CD4-positive, alpha-beta T cell treated with Interleukin-1 beta for 1 hour (primary cell): ENCODE measurements at regions not wholly inside any gene's neighbourhood (a gene's known extent, or its start where the extent isn't known, plus 50 kb on each side); places are given as distances from the start of the nearest gene placed in this dataset.
"Not testable (repeated sequence)": the region's sequence is repeated elsewhere in the genome, so short reads cannot be mapped to it uniquely, and the experiment has no call there.

ENCODE experiments used
- DNase-seq, 2 donors: peaks; one replicate each; pipeline ENCODE4 v3.0.0-alpha.2; 2020 to 2022

DNA sequence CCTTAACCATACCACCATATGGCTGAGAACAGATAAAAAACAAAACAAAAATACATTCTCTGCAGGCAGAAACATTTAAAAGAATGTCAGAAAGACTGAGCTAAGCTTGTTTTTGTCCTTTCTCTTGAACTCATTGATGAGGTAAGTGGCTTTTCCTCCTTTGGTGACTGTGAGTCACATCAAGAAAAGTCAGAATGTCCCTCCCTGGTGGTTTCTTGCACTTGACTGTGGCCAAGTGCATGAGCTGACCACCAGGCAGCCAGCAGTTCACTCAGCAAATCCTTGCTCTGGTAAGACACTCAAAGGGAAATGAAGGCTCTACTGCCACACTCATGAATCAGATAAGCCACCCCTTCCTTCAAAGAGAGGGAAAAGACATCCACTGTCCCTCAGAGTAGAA, 970.9 kb downstream of the TAF11L14 start:
- no peak for DNase-seq

DNA sequence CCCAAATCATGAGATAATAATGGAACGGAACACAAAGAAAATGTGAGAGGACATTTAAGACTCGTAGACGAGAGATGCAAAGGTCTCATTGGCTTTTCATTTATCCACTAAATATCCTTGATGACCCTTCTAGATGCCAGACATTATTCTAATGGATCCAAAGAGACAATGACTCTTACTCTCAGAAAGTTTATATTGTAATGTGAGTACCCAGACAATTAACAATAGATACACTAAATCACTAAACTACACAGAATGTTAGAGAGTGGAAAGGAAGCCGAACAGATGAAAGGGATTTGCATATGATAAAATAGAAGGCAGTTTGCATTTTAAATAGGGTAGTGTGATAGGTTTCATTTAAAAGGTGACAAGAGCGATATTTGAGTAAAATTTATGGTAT, 973.3 kb downstream of the TAF11L14 start:
- no peak for DNase-seq

GRCh38 chr5:18617191-18617590, 982.9 kb downstream of the TAF11L14 start:
- not testable (repeated sequence) for DNase-seq

DNA sequence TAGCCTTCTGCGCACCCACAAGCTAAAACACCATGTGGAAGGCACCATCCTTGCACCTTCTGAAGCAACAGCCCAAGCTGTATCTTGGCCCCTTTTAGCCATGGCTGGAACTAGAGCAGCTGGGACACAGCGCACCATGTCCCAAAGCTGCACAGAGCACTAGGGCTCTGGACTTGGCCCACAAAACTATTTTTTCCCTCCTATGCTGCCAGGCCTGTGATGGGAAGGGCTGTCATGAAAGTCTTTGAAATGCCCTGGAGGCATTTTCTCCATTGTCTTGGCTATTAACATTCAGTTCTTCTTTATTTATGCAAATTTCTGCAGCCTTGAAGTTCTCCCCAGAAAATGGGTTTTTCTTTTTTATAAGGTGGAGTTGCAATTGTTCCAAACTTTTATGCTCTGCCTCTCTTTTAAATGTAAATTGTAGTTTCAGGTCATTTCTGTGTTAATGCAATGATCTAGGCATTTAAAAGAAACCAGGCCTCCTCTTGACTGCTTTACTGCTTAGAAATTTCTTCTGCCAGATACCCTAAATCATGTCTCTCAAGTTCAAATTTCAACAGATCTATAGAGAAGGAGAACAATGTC, 996.3 kb downstream of the TAF11L14 start:
- DNase-seq, result no peak

GRCh38 chr5:18652404-18653215, 1018.4 kb downstream of the TAF11L14 start:
- DNase-seq, result no peak

DNA sequence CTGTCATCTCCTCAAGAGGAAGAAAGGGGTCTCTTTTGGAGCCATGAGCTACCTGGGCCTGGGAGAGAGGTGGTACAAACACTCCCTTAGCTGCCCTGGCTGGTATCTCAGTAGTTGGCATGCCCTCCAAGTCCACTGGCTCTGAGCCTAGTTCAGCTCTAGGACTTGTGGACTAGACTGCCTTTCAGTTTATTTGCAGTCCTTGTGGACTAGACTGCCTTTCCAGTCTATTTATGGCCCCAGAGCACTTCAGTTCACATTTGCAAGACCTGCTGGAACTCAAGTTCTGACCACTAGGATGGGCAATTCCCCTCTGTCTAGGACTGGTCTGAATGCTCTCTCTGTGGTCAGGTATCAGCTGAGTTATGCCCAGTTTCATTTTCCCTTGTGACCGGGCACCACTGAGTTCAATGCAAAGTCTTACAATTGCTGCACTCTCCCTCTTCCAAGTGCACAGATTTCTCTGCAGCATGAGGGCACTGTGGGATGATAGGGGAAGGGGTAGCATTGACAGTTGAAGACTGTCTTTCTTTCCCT, 1019.0 kb downstream of the TAF11L14 start:
- DNase-seq, result no peak

GRCh38 chr5:18660511-18660910, 1026.3 kb downstream of the TAF11L14 start:
- DNase-seq, result no peak

- DNase-seq, result no peak
Measured at GRCh38 chr5:18662231-18662630, 1028.0 kb downstream of the TAF11L14 start.

DNA sequence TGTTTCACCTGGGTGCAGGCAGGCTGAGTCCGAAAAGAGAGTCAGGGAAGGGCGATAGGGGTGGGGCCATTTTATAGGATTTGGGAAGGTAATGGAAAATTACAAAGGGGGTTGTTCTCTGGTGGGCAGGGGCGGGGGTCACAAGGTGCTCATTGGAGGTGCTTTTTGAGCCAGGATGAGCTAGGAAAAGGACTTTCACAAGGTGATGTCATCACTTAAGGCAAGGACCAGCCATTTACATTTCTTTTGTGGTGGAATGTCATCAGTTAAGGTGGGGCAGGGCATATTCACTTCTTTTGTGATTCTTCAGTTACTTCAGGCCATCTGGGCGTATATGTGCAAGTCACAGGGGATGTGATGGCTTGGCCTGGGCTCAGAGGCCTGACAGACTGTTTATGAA, 1040.0 kb downstream of the TAF11L14 start:
- DNase-seq, result not testable (repeated sequence)

DNA sequence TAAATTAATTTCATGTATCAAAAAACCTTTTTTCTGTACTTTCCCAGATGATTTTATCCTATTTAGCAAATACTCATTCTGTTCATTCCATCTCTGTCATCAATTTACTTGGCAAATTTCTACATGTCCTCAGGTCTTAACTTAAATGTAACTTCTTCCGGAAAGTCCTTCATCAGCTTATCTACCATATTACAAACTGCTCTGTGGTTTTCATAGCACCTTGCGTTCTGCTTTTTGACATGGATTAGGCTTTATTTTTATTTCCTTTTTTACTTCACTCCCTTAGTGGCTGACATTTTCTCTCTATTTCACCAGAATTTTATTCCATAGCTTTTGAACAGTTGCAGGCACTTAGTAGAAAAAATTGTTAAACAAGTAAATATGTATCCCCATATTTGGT, 1040.8 kb downstream of the TAF11L14 start:
- no peak for DNase-seq

- DNase-seq, result no peak
Measured at GRCh38 chr5:18686253-18686652, 1052.0 kb downstream of the TAF11L14 start.

DNA sequence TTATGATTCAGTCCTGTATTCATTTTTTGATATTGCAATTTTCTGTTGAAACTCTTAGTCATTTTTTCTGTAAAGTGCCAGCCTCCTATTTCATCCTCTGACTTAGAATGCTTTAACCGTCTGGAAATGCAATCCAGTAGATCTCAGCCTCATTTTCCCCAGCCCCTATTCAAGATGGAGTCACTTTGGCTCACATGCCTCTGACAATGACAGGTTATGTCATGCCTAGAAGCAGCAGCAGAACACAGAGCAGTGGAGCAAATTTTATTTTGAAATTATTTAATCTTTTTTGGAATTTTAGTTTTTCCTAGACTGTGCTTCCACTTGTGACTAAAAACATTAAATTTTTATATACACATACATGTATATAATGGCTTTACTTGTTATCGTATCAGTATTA, 1053.2 kb downstream of the TAF11L14 start:
- no peak for DNase-seq

DNA sequence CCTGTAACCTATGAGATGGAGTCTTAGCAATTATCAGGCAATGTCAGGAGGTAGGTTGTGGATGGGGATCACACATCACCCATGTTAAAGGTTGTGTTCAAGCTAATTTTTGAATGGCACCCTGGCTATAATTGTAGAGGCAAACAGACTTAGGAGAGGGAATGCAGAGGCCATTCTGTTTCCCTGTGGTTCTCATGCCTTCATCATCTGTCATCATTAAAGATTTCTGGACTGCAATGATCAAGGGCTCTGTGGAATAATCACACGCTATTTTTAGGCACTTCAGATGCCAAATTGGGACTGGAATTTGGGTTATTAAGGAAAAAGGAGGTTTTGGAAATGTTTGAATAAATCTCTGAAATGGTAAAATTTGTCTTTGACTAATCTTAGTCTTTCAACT, 1065.4 kb downstream of the TAF11L14 start:
- no peak for DNase-seq

DNA sequence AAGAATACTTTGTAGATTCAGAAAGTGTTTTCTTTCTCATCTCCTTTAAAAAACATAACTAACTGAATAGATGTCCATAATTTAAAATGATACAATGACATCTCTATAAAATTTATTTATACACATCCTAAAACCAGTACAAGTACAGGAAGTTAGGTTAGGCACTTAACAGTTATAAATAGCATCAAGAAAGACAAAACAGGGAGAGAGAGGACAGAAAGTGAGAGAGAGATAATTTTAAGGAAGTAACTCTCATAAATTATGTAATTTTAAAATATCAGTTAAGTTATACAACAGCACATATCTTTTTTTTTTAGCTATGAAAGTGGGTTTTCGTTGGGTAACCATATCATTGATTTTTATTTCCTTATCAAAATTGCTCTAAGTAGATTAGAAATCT, 1068.6 kb downstream of the TAF11L14 start:
- no peak for DNase-seq

DNA sequence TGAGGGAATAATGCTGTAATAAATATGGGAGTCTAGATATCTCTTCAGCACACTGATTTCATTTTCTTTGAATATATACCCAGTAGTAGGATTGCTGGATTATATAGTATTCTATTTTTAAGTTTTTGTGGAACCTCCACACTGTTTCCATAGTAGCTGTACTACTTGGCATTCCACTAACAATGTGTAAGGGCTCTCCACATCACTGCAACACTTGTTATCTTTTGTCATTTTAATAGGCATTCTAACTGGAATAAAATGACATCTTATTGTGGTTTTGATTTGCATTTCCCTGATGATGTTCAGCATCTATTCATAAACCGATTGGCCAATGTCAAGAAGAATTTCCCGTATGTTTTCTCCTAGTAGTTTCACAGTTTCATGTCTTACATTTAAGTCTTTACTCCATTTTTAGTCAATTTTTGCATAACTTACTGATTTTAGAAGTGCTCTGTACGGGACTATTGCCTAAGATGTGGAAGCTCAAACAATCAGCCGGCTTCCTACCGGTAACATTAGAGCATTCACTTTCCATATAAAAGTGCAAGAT, 1078.8 kb downstream of the TAF11L14 start:
- DNase-seq, result no peak

- DNase-seq, result no peak
Measured at GRCh38 chr5:18720002-18720401, 1085.7 kb downstream of the TAF11L14 start.

- no peak for DNase-seq
Measured at GRCh38 chr5:18732556-18733479, 1098.6 kb downstream of the TAF11L14 start.

GRCh38 chr5:18736051-18736398, 1101.8 kb downstream of the TAF11L14 start:
- no peak for DNase-seq

DNA sequence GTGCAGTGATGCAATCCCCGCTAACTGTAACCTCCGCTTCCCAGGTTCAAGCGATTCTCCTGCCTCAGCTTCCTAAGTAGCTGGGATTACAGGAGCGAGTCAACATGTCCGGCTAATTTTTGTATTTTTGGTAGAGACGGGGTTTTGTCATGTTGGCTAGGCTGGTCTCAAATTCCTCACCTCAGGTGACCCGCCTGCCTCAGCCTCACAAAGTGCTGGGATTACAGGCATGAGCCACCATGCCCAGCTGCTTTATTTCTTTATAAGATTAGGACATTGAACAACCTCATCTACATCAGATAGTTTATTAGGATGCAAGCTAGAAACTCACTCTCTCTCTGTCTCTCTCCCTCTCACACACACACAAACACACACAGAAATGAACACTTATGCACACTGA, 1102.5 kb downstream of the TAF11L14 start:
- not testable (repeated sequence) for DNase-seq

DNA sequence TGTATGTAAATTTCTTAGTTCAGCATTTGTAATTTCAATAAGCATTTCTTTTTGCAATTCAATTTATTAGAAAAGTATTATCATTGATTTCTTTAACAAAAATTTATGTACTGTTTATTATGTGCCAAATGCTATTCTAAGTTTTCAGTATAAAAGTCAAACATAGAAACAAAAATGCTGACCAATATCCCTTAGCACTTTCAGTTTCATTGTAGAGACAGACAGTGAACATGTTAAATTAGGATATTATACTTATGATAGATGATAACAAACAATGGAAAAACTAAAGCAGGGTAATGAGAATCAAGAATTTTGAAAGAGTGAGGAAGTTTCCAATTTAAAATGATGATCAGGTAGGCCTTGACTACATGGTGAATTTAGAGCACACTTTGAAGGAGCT, 1106.0 kb downstream of the TAF11L14 start:
- no peak for DNase-seq

- no peak for DNase-seq
Measured at GRCh38 chr5:18742830-18743229, 1108.6 kb downstream of the TAF11L14 start.

- peak in 1 of 2 donors; percentile 27 for DNase-seq
Measured at GRCh38 chr5:18744441-18744840, 1110.2 kb downstream of the TAF11L14 start.
